Muscle of arm (tissue), 1 donor: ENCODE measurements at regions not wholly inside any gene's neighbourhood (a gene's known extent, or its start where the extent isn't known, plus 50 kb on each side); places are given as distances from the start of the nearest gene placed in this dataset.

Source experiments
- DNase-seq: peaks from one replicate; pipeline ENCODE4 v3.0.0-alpha.2; 2013

GRCh38 chr18:24935896-24936295 is 416.1 kb downstream of the ZNF521 start:
- DNase-seq = no peak

DNA sequence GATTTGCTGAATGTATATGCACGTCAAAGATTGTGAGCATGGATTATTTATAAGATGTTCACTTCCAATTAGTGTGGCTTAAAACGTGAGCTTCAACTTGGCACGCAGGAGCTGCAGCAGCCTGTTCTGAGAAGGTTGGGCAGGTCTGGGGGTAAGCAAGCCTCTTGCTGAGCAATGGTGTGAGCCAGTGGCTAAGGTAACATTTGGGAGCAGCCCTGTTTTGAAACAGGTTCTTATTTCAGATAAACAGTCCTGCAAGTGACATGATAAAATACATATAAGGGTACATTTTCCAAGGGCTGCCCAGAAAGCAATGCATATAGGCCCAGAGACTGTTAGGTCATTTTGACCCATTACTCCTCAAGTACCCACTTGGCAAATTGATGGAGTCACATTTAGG is 415.3 kb downstream of the ZNF521 start:
- DNase-seq = no peak

DNA sequence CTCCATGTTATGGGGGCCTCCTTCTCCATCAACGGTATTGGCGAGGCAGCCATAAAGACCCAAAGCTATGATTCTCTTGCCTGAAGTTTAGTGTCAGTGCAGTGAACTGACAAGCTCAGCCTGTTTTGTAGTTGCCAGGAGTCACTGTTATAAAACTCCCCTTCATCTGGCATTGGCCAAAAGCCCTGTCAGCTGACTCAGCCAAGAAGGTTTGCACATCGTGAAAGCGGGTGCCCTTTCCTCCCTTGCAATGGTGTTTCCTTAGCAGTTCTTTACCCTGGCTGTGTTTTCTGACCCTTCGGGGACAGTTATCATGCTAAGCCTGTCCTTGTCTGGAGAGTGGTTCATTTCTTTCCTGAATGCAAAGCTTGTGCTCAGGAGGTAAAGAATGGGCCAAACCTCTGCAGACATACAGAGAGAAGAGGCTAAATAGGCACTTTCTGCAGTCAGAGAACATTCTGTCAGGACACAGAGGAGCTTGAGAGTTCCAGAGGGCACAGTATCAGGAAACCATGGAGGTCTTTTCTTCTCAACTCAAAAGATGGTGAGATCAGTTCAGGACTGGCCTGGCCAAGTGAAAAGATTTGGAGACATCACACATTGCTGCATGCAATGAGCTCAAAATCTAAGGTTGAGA is 414.2 kb downstream of the ZNF521 start:
- DNase-seq = no peak

GRCh38 chr18:24940416-24940815 is 411.6 kb downstream of the ZNF521 start:
- no peak for DNase-seq

GRCh38 chr18:24941174-24941951 is 410.6 kb downstream of the ZNF521 start:
- DNase-seq = no peak

DNA sequence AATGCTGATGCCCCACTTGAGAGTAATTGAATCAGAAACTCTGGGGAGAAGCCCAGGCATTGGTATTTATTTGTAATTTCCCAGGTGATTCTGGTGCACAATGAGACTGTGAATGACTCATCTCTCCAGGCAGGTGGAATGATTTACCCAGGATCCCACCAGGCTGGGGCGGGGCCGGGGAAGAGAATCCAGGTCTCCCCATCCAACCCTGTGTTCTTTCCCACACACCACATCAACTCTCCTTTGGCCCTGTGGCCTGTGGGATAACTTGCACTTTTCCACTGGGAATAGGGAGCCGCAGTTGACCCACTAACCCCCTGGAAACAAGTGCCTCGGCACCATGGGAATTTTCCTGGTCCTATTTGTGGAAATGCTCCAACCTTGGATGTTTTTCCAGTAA is 409.8 kb downstream of the ZNF521 start:
- no peak for DNase-seq

GRCh38 chr18:24947521-24948305 is 404.3 kb downstream of the ZNF521 start:
- DNase-seq = no peak

DNA sequence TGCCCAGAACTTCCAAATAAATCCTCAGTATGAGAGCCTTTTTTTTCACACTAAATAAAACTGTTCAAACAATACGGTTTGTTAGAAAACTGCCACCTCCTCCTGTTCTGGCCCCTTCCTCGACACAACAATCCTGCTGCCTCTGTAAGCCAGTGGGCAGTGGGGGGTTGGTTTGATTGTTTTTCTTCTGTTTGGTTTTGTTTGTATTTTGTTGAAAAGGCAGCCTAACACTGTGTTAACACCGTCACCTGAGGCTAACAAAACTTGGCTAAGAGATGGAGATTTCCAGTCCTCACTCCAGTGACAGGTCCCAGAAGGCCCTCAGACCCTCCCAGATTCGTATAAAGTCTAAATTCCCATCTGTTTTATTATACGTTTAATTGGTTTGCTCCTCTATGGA is 402.1 kb downstream of the ZNF521 start:
- DNase-seq = no peak

DNA sequence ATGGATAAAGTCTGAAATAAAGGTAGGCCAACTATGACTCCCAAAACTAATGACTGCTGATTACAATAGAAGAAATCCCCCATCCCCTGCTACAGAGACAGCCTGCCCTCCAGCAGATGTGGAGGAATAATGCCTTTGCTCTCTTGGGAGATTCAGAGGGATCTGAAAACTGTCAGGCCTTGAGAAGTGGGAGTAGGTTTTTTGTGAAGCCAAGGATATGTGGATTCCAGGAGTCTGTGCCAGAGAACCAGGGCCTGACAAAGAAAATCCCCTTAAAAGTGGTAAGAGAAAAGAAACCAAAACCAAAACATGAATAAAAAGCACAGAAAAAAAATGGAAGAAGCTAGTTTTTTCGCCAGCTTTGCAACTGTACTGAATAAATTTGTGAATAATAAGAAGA is 397.6 kb downstream of the ZNF521 start:
- no peak for DNase-seq

GRCh38 chr18:24958001-24958400 is 394.0 kb downstream of the ZNF521 start:
- no peak for DNase-seq

DNA sequence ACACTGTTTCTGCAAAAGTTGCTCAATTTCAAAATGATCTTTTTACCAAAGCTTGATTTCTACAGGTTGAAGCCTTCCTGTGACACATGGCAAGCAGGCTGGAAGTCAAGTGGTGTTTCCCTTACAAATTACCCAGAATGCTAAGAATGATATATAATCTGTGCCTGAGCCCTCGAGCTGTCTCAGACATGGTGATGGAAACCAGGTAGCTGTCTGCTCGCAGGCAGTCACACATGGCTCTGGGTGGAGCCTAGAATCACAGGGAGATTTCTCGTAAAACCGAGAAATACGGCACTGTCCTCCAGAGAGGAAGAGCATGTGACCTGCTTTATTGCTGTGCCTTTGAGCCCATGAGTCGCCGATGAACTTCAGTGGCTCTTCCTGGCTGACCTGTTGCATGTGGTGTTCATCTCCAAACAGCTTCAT is 392.9 kb downstream of the ZNF521 start:
- DNase-seq = no peak

GRCh38 chr18:24964216-24964615 is 387.8 kb downstream of the ZNF521 start:
- no peak for DNase-seq

GRCh38 chr18:24968238-24968775 is 383.7 kb downstream of the ZNF521 start:
- DNase-seq = no peak

DNA sequence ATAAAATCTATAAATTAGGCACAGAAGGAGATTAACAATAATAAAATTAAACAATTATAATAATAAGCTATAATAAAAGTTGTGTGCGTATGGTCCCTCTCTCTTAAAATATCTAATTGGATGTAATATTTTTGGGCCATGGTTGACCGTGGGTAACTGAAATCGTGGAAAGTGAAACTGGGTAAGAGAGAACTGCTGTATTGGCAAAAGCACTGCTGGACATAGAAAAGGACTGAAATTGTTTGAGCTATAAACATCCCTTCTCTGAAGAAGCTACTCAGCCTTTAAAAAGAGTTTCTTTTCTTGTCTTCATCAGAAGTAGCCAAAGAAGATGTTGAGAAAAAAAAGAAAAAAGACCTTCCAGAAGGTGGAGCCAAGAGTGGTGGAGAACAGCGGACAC is 379.4 kb downstream of the ZNF521 start:
- no peak for DNase-seq

- no peak for DNase-seq
Measured at GRCh38 chr18:24974431-24974830, 377.5 kb downstream of the ZNF521 start.

DNA sequence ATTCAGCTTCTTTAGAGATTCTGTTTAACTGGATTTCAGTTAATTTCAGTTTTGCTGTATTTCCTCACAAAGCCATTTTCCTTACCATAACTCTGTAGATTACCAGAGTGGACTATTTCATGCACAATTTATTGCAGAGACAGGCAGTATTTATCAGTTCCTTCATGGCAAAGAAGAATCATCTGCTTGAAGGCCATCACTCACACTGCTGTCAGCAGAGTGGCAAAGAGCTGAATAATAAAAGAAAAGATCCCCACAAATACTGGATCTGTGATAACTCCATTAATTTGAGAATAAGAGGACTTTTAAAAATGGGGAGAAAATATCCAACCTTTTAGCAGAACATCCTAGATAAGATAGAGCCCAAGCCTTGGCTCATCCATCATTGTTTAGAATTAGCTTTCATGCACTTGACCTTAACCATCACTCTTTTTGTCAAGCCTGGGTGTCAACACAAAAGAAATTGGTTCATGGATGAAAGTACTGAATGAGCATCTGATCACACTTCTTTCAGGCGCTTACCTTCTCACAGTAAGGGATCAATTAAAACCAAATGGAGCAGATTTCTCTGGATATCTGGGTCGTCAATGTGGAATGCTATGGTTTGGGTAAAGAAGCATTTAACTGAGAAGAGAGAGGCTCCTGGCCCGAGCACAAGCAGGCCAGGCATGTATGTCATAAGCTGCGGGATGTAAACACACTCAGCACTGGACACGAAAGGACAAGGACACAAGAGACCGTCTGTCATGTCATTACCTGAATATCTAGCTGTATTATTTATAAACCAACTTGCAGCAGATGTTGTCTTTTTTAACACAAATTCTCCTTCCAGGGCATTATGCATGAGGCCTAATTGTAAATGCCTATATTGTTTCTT is 376.2 kb downstream of the ZNF521 start:
- DNase-seq = no peak

DNA sequence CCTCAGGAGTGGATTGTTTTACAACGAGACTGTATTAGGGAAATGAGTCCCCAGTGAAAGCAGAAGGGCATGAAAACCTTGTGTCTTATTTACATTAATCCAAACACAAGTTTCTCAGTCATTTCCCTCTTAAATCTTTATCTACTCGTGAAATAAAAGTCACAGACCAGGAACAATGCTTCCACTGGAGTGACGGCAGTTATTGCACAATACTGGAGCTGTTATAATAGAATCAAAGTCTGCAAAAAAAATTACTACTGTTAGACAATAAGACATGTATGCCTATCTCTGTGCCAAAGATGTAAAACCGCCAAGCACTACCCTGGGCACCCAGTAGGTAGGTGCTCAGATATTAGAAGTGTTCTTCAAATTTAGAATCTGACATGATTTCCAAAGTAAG is 375.5 kb downstream of the ZNF521 start:
- no peak for DNase-seq

GRCh38 chr18:24979235-24979634 is 372.7 kb downstream of the ZNF521 start:
- DNase-seq = no peak

GRCh38 chr18:24982831-24983230 is 369.1 kb downstream of the ZNF521 start:
- no peak for DNase-seq

GRCh38 chr18:24983566-24984139 is 368.3 kb downstream of the ZNF521 start:
- no peak for DNase-seq

DNA sequence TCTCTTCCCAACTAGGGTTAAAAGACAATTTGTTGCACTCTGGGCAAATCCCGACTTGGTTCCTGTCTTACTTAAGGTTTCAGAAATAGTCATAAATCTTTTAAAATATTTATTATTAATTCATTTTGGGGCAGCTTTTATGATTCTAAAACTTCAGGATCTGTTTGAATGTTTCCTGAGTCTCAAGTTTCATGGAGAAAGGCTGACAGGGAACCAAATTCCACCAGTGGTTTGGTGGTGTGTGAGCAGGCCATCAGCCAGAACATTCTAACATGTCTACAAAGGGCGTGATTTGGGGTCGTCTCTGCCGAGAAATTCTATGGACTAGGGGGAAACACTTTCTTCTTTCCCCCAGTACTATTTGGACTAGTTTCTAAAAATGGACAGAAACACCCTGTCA is 366.4 kb downstream of the ZNF521 start:
- DNase-seq = peak; percentile 16
